ENCODE measurements at regions not wholly inside any gene's neighbourhood (a gene's known extent, or its start where the extent isn't known, plus 50 kb on each side); places are given as distances from the start of the nearest gene placed in this dataset.

DNA sequence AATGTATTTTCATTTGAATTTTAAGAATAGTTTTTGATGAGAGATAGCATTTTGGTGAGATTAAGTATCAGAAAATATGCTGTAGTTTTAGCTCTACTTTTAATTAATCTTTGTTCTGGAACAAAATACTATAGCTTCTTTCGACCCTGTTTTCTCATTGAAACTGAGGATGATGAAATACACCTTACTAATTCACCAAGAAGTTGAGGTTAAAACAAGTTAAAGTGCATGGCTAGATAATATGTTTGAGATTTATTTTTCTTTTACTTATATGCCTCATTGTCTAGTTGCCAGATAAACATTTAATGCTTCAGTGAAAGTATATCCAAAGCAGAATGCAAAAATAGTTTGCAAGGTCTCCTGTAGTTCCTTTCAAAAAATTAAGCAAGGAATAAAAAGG, 140.1 kb upstream of the KCNN2 start:
- intact Hi-C loops (cut with micrococcal nuclease): loop anchor here (10.0 kb wide), 1 partner anchor 1123 kb away; no protein-coding TSS in a partner anchor
- H3K4me2 ChIP-seq (ENCODE audit: low read length): no peak overlapping the region
- no peaks in the 10 kb centered on the region for H4K20me1 ChIP-seq (ENCODE audit: insufficient read depth)
- TF ChIP-seq CBX3 (IDR thresholded peaks at IDR 0.05; ENCODE audit: low read depth) (no peak), ZBTB33 (IDR thresholded peaks at IDR 0.05; ENCODE audit: extremely low read depth, insufficient replicate concordance, low read length) (no peak), FOSL1 (IDR thresholded peaks at IDR 0.05; ENCODE audit: low read depth) (no peak), REST (IDR thresholded peaks at IDR 0.05; ENCODE audit: low read depth) (no peak), EZH2phosphoT487 (IDR thresholded peaks at IDR 0.05; ENCODE audit: borderline replicate concordance) (no peak), MAX (IDR thresholded peaks at IDR 0.05) (no peak), SP1 (IDR thresholded peaks at IDR 0.05; ENCODE audit: low read depth) (no peak), POLR2AphosphoS5 (IDR thresholded peaks at IDR 0.05; ENCODE audit: low read depth, low read length) (no peak), SIN3A (IDR thresholded peaks at IDR 0.05; ENCODE audit: low read depth) (no peak)
- TF ChIP-seq, protein P1, sequence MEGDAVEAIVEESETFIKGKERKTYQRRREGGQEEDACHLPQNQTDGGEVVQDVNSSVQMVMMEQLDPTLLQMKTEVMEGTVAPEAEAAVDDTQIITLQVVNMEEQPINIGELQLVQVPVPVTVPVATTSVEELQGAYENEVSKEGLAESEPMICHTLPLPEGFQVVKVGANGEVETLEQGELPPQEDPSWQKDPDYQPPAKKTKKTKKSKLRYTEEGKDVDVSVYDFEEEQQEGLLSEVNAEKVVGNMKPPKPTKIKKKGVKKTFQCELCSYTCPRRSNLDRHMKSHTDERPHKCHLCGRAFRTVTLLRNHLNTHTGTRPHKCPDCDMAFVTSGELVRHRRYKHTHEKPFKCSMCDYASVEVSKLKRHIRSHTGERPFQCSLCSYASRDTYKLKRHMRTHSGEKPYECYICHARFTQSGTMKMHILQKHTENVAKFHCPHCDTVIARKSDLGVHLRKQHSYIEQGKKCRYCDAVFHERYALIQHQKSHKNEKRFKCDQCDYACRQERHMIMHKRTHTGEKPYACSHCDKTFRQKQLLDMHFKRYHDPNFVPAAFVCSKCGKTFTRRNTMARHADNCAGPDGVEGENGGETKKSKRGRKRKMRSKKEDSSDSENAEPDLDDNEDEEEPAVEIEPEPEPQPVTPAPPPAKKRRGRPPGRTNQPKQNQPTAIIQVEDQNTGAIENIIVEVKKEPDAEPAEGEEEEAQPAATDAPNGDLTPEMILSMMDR (IDR thresholded peaks at IDR 0.05 in 2 of 3, conservative IDR thresholded peaks at IDR 0.05 in 1 of 3; ENCODE audit: borderline replicate concordance in 1 of 3, insufficient read depth in 1 of 3, low read depth in 2 of 3, low read length in 2 of 3): no peak
- TF ChIP-seq, protein P2, sequence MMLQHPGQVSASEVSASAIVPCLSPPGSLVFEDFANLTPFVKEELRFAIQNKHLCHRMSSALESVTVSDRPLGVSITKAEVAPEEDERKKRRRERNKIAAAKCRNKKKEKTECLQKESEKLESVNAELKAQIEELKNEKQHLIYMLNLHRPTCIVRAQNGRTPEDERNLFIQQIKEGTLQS (IDR thresholded peaks at IDR 0.05): no peak
- no peaks in the 10 kb centered on the region for H3K27me3 ChIP-seq (ENCODE audit: insufficient read depth, low read length)
- H3K9ac ChIP-seq (ENCODE audit: low read length): no peak overlapping the region
- H3K9me2 ChIP-seq (ENCODE audit: insufficient read depth): no peaks in the 10 kb centered on the region
- no TSS peak for BruUV-seq (replicated peaks)
- RAD21 ChIA-PET (ENCODE audit: low non-redundant PET in 1 of 2, low total read pairs in 2 of 2, uncharacterized antibody in 2 of 2, unreplicated experiment in 2 of 2): no interaction called here
- H2AFZ ChIP-seq (ENCODE audit: low read depth, low read length, poor library complexity, severe bottlenecking): no peak overlapping the region
- no peak overlapping the region for H3K27ac ChIP-seq (ENCODE audit: low read depth, low read length)
- H3K4me1 ChIP-seq (ENCODE audit: control insufficient read depth in 1 of 2, insufficient read depth in 2 of 2, low read length in 2 of 2): no peaks in the 10 kb centered on the region
- no peaks in the 10 kb centered on the region for H3K36me3 ChIP-seq (ENCODE audit: control insufficient read depth in 1 of 2, insufficient read depth in 2 of 2, low read length in 2 of 2)
- H3K9me3 ChIP-seq (ENCODE audit: control insufficient read depth in 1 of 2, insufficient read depth in 1 of 2, low read depth in 1 of 2, low read length in 2 of 2): no peaks in the 10 kb centered on the region
- H3K79me2 ChIP-seq (ENCODE audit: insufficient read depth, low read length): no peaks in the 10 kb centered on the region
- DNase-seq (ENCODE audit: low read depth, low spot score) (no peak), ATAC-seq (no peak)
- CTCF ChIA-PET: interaction anchor here (1.2 kb wide), 1 partner anchor 542 kb away, joined by 3 read pairs; no protein-coding TSS in a partner anchor
- no peak overlapping the region for H3K4me3 ChIP-seq (replicated peaks in 1 of 2; ENCODE audit: low read depth in 1 of 2, low read length in 2 of 2)
- POLR2A ChIA-PET: no interaction called here
